ENCODE measurements at regions not wholly inside any gene's neighbourhood (a gene's known extent, or its start where the extent isn't known, plus 50 kb on each side); places are given as distances from the start of the nearest gene placed in this dataset.
"Not testable (repeated sequence)": the region's sequence is repeated elsewhere in the genome, so short reads cannot be mapped to it uniquely, and the experiment has no call there.

GRCh38 chr6:88499436-88499835, 333.3 kb upstream of the CNR1 start:
- intact Hi-C loops (cut with DNase I; ENCODE audit: low total_unique reads) = no loop called here
- H3K4me3 ChIP-seq (ENCODE audit: low read depth, poor library complexity, severe bottlenecking) = no peak overlapping the region
- no peak for DNase-seq (ENCODE audit: low spot score in 2 of 2)
- WGBS, 2 donors = 83 to 89% methylated on average over 3 of the region's 3 CpGs
- TF ChIP-seq, protein P1, sequence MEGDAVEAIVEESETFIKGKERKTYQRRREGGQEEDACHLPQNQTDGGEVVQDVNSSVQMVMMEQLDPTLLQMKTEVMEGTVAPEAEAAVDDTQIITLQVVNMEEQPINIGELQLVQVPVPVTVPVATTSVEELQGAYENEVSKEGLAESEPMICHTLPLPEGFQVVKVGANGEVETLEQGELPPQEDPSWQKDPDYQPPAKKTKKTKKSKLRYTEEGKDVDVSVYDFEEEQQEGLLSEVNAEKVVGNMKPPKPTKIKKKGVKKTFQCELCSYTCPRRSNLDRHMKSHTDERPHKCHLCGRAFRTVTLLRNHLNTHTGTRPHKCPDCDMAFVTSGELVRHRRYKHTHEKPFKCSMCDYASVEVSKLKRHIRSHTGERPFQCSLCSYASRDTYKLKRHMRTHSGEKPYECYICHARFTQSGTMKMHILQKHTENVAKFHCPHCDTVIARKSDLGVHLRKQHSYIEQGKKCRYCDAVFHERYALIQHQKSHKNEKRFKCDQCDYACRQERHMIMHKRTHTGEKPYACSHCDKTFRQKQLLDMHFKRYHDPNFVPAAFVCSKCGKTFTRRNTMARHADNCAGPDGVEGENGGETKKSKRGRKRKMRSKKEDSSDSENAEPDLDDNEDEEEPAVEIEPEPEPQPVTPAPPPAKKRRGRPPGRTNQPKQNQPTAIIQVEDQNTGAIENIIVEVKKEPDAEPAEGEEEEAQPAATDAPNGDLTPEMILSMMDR (IDR thresholded peaks at IDR 0.05) = no peak
- TF ChIP-seq POLR2A (IDR thresholded peaks at IDR 0.05) = no peak

- whole genome bisulfite sequencing, 2 donors = 66 to 72% methylated on average over 8 of the region's 8 CpGs
- H3K4me3 ChIP-seq (ENCODE audit: low read depth, poor library complexity, severe bottlenecking); DNase-seq (ENCODE audit: low spot score in 2 of 2); intact Hi-C loops (cut with DNase I; ENCODE audit: low total_unique reads): not testable (repeated sequence)
These were observed 331.3 kb upstream of the CNR1 start for GRCh38 chr6:88497403-88497802.

DNA sequence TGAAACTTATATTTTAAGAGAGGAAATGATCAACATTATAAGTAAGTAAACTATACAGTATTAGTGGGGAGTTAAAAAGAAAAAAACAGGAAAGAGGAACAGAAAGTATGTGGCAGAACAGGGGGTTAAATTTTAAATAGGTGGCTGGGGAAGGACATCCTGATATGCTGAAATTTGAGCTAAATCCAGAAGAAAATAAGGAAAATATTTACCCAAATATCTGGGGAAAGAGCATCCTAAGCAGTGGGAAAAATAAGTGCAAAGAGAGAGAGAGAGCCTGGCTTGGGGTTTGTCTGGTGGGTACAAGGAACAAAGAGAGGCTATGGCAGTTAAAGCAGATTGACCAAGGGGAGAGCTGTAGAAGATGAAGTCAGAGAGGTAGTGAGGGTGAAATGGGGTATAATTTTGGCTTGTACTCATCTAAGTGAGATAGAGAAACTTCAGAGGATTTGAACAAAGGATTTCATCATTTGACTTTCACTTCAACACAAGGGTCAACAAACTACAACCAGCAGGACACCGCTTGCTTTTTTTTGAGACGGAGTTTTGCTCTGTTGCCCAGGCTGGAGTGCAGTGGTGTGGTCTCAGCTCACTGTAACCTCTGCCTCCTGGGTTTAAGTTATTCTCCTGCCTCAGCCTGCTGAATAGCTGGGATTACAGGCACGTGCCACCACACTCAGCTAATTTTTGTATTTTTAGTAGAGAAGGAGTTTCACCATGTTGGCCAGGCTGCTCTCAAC, 328.4 kb upstream of the CNR1 start:
- DNase-seq (ENCODE audit: low spot score in 2 of 2) = no peak

GRCh38 chr6:88493717-88494116, 327.6 kb upstream of the CNR1 start:
- H3K4me3 ChIP-seq (ENCODE audit: low read depth, poor library complexity, severe bottlenecking) = no peak overlapping the region
- intact Hi-C loops (cut with DNase I; ENCODE audit: low total_unique reads) = no loop called here
- TF ChIP-seq POLR2A (IDR thresholded peaks at IDR 0.05) = no peak
- TF ChIP-seq, protein P1 (IDR thresholded peaks at IDR 0.05) = no peak
- 85 to 89% methylated on average over 2 of the region's 2 CpGs for WGBS, 2 donors
- DNase-seq (ENCODE audit: low spot score in 2 of 2) = no peak

More for the DNA sequence above, 328.4 kb upstream of the CNR1 start:
- intact Hi-C loops (cut with DNase I; ENCODE audit: low total_unique reads) = no loop called here
- TF ChIP-seq POLR2A (IDR thresholded peaks at IDR 0.05) = no peak
- TF ChIP-seq, protein P1 (IDR thresholded peaks at IDR 0.05) = no peak
- 83 to 85% methylated on average over 3 of the region's 3 CpGs for WGBS, 2 donors
- H3K4me3 ChIP-seq (ENCODE audit: low read depth, poor library complexity, severe bottlenecking) = no peak overlapping the region

GRCh38 chr6:88492824-88493223, 326.7 kb upstream of the CNR1 start:
- 70 to 75% methylated on average over 2 of the region's 2 CpGs for WGBS, 2 donors
- intact Hi-C loops (cut with DNase I; ENCODE audit: low total_unique reads) = no loop called here
- H3K4me3 ChIP-seq (ENCODE audit: low read depth, poor library complexity, severe bottlenecking) = no peak overlapping the region
- TF ChIP-seq, protein P1 (IDR thresholded peaks at IDR 0.05) = no peak
- no peak for TF ChIP-seq POLR2A (IDR thresholded peaks at IDR 0.05)
- no peak for DNase-seq (ENCODE audit: low spot score in 2 of 2)

GRCh38 chr6:88492241-88492640, 326.1 kb upstream of the CNR1 start:
- no peak for DNase-seq (ENCODE audit: low spot score in 2 of 2)
- intact Hi-C loops (cut with DNase I; ENCODE audit: low total_unique reads) = no loop called here
- TF ChIP-seq POLR2A (IDR thresholded peaks at IDR 0.05) = no peak
- TF ChIP-seq, protein P1 (IDR thresholded peaks at IDR 0.05) = no peak
- WGBS, 2 donors = 71 to 77% methylated on average over 2 of the region's 2 CpGs
- no peak overlapping the region for H3K4me3 ChIP-seq (ENCODE audit: low read depth, poor library complexity, severe bottlenecking)
